IMR-90 (cell line): ENCODE measurements at regions not wholly inside any gene's neighbourhood (a gene's known extent, or its start where the extent isn't known, plus 50 kb on each side); places are given as distances from the start of the nearest gene placed in this dataset.

Experiments used
- CEBPB ChIP-seq: IDR thresholded peaks from 2 replicates; pipeline ENCODE4 v1.6.1; 2012; ENCODE audit warnings: low read depth, low read length, improper control_type of control experiment
- CHD1 ChIP-seq: IDR thresholded peaks from 2 replicates; pipeline ENCODE4 v1.6.1; 2012; ENCODE audit warnings: low read depth, low read length, improper control_type of control experiment
- CTCF ChIP-seq: conservative IDR thresholded peaks from 2 replicates; pipeline ENCODE4 v1.5.1; 2012; ENCODE audit warnings: mild to moderate bottlenecking, low read depth, low read length, improper control_type of control experiment
- ELK1 ChIP-seq: fragments of 150-350 bp; IDR thresholded peaks from 2 replicates; pipeline ENCODE4 v1.6.1; 2016; ENCODE audit warnings: low read depth, mild to moderate bottlenecking, low read length, moderate library complexity, borderline replicate concordance
- MAFK ChIP-seq: IDR thresholded peaks from 2 replicates; pipeline ENCODE4 v1.6.1; 2012; ENCODE audit warnings: low read depth, low read length, improper control_type of control experiment
- MAZ ChIP-seq: IDR thresholded peaks from 2 replicates; pipeline ENCODE4 v1.6.1; 2012; ENCODE audit warnings: low read depth, mild to moderate bottlenecking, low read length, improper control_type of control experiment, moderate library complexity, borderline replicate concordance
- MXI1 ChIP-seq: IDR thresholded peaks from 2 replicates; pipeline ENCODE4 v1.6.1; 2012; ENCODE audit warnings: low read depth, mild to moderate bottlenecking, low read length, moderate library complexity, borderline replicate concordance
- NFE2L2 ChIP-seq: fragments of 150-350 bp; IDR thresholded peaks from 2 replicates; pipeline ENCODE4 v1.6.1; 2016; ENCODE audit warnings: low read depth, mild to moderate bottlenecking, low read length
- POLR2A ChIP-seq: IDR thresholded peaks from 2 replicates; pipeline ENCODE4 v1.6.1; 2012; ENCODE audit warnings: mild to moderate bottlenecking, low read depth, low read length
- RAD21 ChIP-seq: IDR thresholded peaks from 2 replicates; pipeline ENCODE4 v1.6.1; 2012; ENCODE audit warnings: low read length, improper control_type of control experiment
- RCOR1 ChIP-seq: IDR thresholded peaks from 2 replicates; pipeline ENCODE4 v1.6.1; 2012; ENCODE audit warnings: mild to moderate bottlenecking, low read length, improper control_type of control experiment; ENCODE audit not compliant: insufficient replicate concordance
- RFX5 ChIP-seq: IDR thresholded peaks from 2 replicates; pipeline ENCODE4 v1.8.0; 2012; ENCODE audit warnings: low read depth, mild to moderate bottlenecking, low read length, moderate library complexity
- SMC3 ChIP-seq: fragments of 150-350 bp; IDR thresholded peaks from 2 replicates; pipeline ENCODE4 v1.6.1; 2016; ENCODE audit warnings: low read depth, mild to moderate bottlenecking, antibody characterized with exemption, low read length, moderate library complexity
- USF2 ChIP-seq: fragments of 150-350 bp; IDR thresholded peaks from 2 replicates; pipeline ENCODE4 v1.6.1; 2017; ENCODE audit warnings: mild to moderate bottlenecking, antibody characterized with exemption, low read length, low read depth

GRCh38 chr2:41774011-41774605 lies 273.7 kb upstream of the PKDCC start:
- TF ChIP-seq POLR2A, result no peak
- no peak for TF ChIP-seq CTCF
- no peak for TF ChIP-seq MXI1
- no peak for TF ChIP-seq SMC3
- TF ChIP-seq MAZ, result no peak
- no peak for TF ChIP-seq RFX5
- no peak for TF ChIP-seq NFE2L2
- no peak for TF ChIP-seq RAD21
- no peak for TF ChIP-seq CEBPB
- TF ChIP-seq USF2, result no peak
- TF ChIP-seq CHD1, result no peak
- no peak for TF ChIP-seq MAFK
- TF ChIP-seq RCOR1, result no peak
- no peak for TF ChIP-seq ELK1
